ENCODE measurements at regions not wholly inside any gene's neighbourhood (a gene's known extent, or its start where the extent isn't known, plus 50 kb on each side); places are given as distances from the start of the nearest gene placed in this dataset.

- Histone ChIP-seq H3K4me1 (peaks cover 0 to 8% (median 0%) of the 10 kb centered on the region in 9 donors), H3K9me3 (no peaks in the 10 kb centered on the region), H3K27me3 (no peaks in the 10 kb centered on the region), H3K27ac (no peak overlapping the region), H3K36me3 (no peaks in the 10 kb centered on the region), H3K4me3 (no peak overlapping the region)
- DNase-seq (peak in 1 of 2 donors; percentile 6), ATAC-seq (peak in 6 of 8 donors; percentile 60 to 80 (median 67))
- intact Hi-C loops (cut with DNase I) = loop anchor here in 9 of 10 donors (2.0 to 10.0 kb wide), 5 partner anchors 95 to 235 kb away; no protein-coding TSS in a partner anchor
- no peak for TF ChIP-seq CTCF (IDR thresholded peaks at IDR 0.05)
- WGBS, 2 donors = 50 to 67% methylated on average over 3 of the region's 3 CpGs
Measured at GRCh38 chr3:167929968-167930367, 165.8 kb downstream of the GOLIM4 start.

- Histone ChIP-seq H3K9me3 (no peaks in the 10 kb centered on the region), H3K4me3 (no peak overlapping the region), H3K36me3 (no peaks in the 10 kb centered on the region), H3K27me3 (no peaks in the 10 kb centered on the region), H3K27ac (no peak overlapping the region), H3K4me1 (peaks cover 0 to 8% (median 0%) of the 10 kb centered on the region in 9 donors)
- DNase-seq (no peak), ATAC-seq (no peak)
- no peak for TF ChIP-seq CTCF (IDR thresholded peaks at IDR 0.05)
- intact Hi-C loops (cut with DNase I) = loop anchor here in 9 of 10 donors (1.0 to 10.0 kb wide), 5 partner anchors 112 to 236 kb away; no protein-coding TSS in a partner anchor
- 65 to 73% methylated on average over 4 of the region's 4 CpGs for WGBS, 2 donors
Measured at GRCh38 chr3:167928381-167928780, 167.3 kb downstream of the GOLIM4 start.

GRCh38 chr3:167920747-167921146 is 175.0 kb downstream of the GOLIM4 start:
- ATAC-seq = no peak
- no peak for TF ChIP-seq CTCF (IDR thresholded peaks at IDR 0.05)
- Histone ChIP-seq H3K27me3 (no peaks in the 10 kb centered on the region), H3K4me3 (no peak overlapping the region), H3K9me3 (no peaks in the 10 kb centered on the region), H3K36me3 (peaks cover 0 to 4% (median 0%) of the 10 kb centered on the region in 9 donors), H3K27ac (no peak overlapping the region), H3K4me1 (no peaks in the 10 kb centered on the region)
- DNase-seq = no peak
- intact Hi-C loops (cut with DNase I) = loop anchor here in 4 of 10 donors (10.0 kb wide), 2 partner anchors 124 to 244 kb away; no protein-coding TSS in a partner anchor

- ATAC-seq (no peak), DNase-seq (no peak)
- Histone ChIP-seq H3K27me3 (no peaks in the 10 kb centered on the region), H3K9me3 (no peaks in the 10 kb centered on the region), H3K4me3 (no peak overlapping the region), H3K27ac (no peak overlapping the region), H3K36me3 (peaks cover 0 to 11% (median 0%) of the 10 kb centered on the region in 9 donors), H3K4me1 (no peaks in the 10 kb centered on the region)
- intact Hi-C loops (cut with DNase I) = loop anchor here in 1 of 10 donors (10.0 kb wide), 1 partner anchor 245 kb away; no protein-coding TSS in a partner anchor
- 91 to 94% methylated on average over 1 of the region's 1 CpG for WGBS, 2 donors
- TF ChIP-seq CTCF (IDR thresholded peaks at IDR 0.05) = no peak
Measured at GRCh38 chr3:167919590-167919989, 176.1 kb downstream of the GOLIM4 start.

Measured in heart right ventricle (tissue), 16 donors.